Esophagus squamous epithelium (tissue), 5 donors: ENCODE measurements at regions not wholly inside any gene's neighbourhood (a gene's known extent, or its start where the extent isn't known, plus 50 kb on each side); places are given as distances from the start of the nearest gene placed in this dataset.

ENCODE experiments used
- DNase-seq: peaks from one replicate; lab custom pipeline; 2025; lab: John Stamatoyannopoulos, UW
- H3K27ac ChIP-seq, 4 donors: fragments of 200-600 bp; sonication (generic); one replicate each; pipeline ENCODE4 v1.5.1; 2016 to 2019; ENCODE audit warnings: mild to moderate bottlenecking in 1 of 4
- H3K27me3 ChIP-seq, 4 donors: fragments of 200-600 bp; sonication (generic); 1 replicate in 3 of 4; 2 replicates in 1 of 4; pipeline versions ENCODE4 v1.5.1 to v1.6.0; 2017 to 2021; ENCODE audit warnings: antibody characterized with exemption in 1 of 4
- H3K36me3 ChIP-seq, 3 donors: fragments of 200-600 bp; sonication (generic); one replicate each; pipeline ENCODE4 v1.5.1; 2016 to 2019
- H3K4me1 ChIP-seq, 3 donors: fragments of 200-600 bp; sonication (generic); one replicate each; pipeline ENCODE4 v1.5.1; 2017 to 2019
- H3K4me3 ChIP-seq, 4 donors: fragments of 200-600 bp; sonication (generic); 1 replicate in 3 of 4; 2 replicates in 1 of 4; pipeline ENCODE4 v1.5.1; 2016 to 2019; ENCODE audit warnings: mild to moderate bottlenecking in 2 of 4, moderate library complexity in 1 of 4
- H3K9me3 ChIP-seq, 3 donors: fragments of 200-600 bp; sonication (generic); one replicate each; pipeline ENCODE4 v1.5.1; 2016 to 2019
- CTCF ChIP-seq, 6 experiments: fragments of 450-650 bp in 4 of 6; fragments of 200-600 bp in 2 of 6; sonication (generic) in 2 of 6; IDR thresholded peaks; one replicate each; pipeline ENCODE4 v1.5.1; 2016 to 2019; ENCODE audit warnings: antibody characterized with exemption in 6 of 6, mild to moderate bottlenecking in 4 of 6, moderate library complexity in 4 of 6
- POLR2A ChIP-seq, 4 donors: fragments of 450-650 bp; IDR thresholded peaks; one replicate each; pipeline ENCODE4 v1.6.1; 2017; ENCODE audit warnings: antibody characterized with exemption in 4 of 4, mild to moderate bottlenecking in 4 of 4, moderate library complexity in 3 of 4
- WGBS, 2 donors: methylation state at CpG; one replicate each; pipeline ENCODE4 v1.1.5; 2018; 5-methylcytosine and 5-hydroxymethylcytosine counted together
- intact Hi-C: fragments of 100-400 bp; cut with DNase I; formaldehyde crosslinking; loops from one replicate; pipeline ENCODE4 v1.15.0; 2022
- donor health status: DM: yes; HTN: yes; CAD: no.

GRCh38 chr12:116427200-116427930 lies 131.8 kb upstream of the MAP1LC3B2 start:
- intact Hi-C loops: no loop called here
- no peak for TF ChIP-seq CTCF (IDR thresholded peaks at IDR 0.05)
- no peak for TF ChIP-seq POLR2A (IDR thresholded peaks at IDR 0.05)
- no peak overlapping the region for H3K27ac ChIP-seq
- H3K9me3 ChIP-seq: no peaks in the 10 kb centered on the region
- no peak overlapping the region for H3K4me3 ChIP-seq
- no peaks in the 10 kb centered on the region for H3K27me3 ChIP-seq
- 81 to 82% methylated on average over 13 to 17 of the region's 19 CpGs for WGBS, 2 donors
- no peaks in the 10 kb centered on the region for H3K36me3 ChIP-seq
- DNase-seq: no peak
- H3K4me1 ChIP-seq: peaks cover 0 to 26% (median 8%) of the 10 kb centered on the region in 3 donors

- TF ChIP-seq CTCF (IDR thresholded peaks at IDR 0.05) (no peak), POLR2A (IDR thresholded peaks at IDR 0.05) (no peak)
- Histone ChIP-seq H3K36me3 (no peaks in the 10 kb centered on the region), H3K27me3 (no peaks in the 10 kb centered on the region), H3K27ac (no peak overlapping the region), H3K4me1 (peaks cover 11 to 34% (median 19%) of the 10 kb centered on the region in 3 donors), H3K4me3 (no peak overlapping the region), H3K9me3 (no peaks in the 10 kb centered on the region)
- intact Hi-C loops: no loop called here
- WGBS, 2 donors: 73 to 75% methylated on average over 7 of the region's 7 CpGs
- DNase-seq: no peak
Measured at GRCh38 chr12:116429826-116430360, 129.3 kb upstream of the MAP1LC3B2 start.

- DNase-seq: no peak
- Histone ChIP-seq H3K9me3 (no peaks in the 10 kb centered on the region), H3K27ac (no peak overlapping the region), H3K27me3 (no peaks in the 10 kb centered on the region), H3K4me3 (no peak overlapping the region), H3K36me3 (no peaks in the 10 kb centered on the region), H3K4me1 (peaks cover 11 to 29% (median 19%) of the 10 kb centered on the region in 3 donors)
- TF ChIP-seq CTCF (IDR thresholded peaks at IDR 0.05) (no peak), POLR2A (IDR thresholded peaks at IDR 0.05) (no peak)
- intact Hi-C loops: no loop called here
- 87 to 98% methylated on average over 4 to 5 of the region's 5 CpGs for WGBS, 2 donors
Measured at GRCh38 chr12:116430911-116431565, 128.1 kb upstream of the MAP1LC3B2 start.

- Histone ChIP-seq H3K4me3 (no peak overlapping the region), H3K9me3 (no peaks in the 10 kb centered on the region), H3K36me3 (no peaks in the 10 kb centered on the region), H3K27ac (no peak overlapping the region), H3K4me1 (peaks cover 11 to 23% (median 13%) of the 10 kb centered on the region in 3 donors), H3K27me3 (no peaks in the 10 kb centered on the region)
- WGBS, 2 donors: 88 to 93% methylated on average over 13 of the region's 13 CpGs
- intact Hi-C loops: no loop called here
- DNase-seq: no peak
- TF ChIP-seq CTCF (IDR thresholded peaks at IDR 0.05): no peak
Measured at GRCh38 chr12:116431677-116432300, 127.4 kb upstream of the MAP1LC3B2 start.
